Muscle of back (tissue), 3 donors: ENCODE measurements at regions not wholly inside any gene's neighbourhood (a gene's known extent, or its start where the extent isn't known, plus 50 kb on each side); places are given as distances from the start of the nearest gene placed in this dataset.
"Not testable (repeated sequence)": the region's sequence is repeated elsewhere in the genome, so short reads cannot be mapped to it uniquely, and the experiment has no call there.

Experiments
- DNase-seq, 3 donors: peaks; one replicate each; pipeline versions ENCODE4 v3.0.0 to v3.0.0-alpha.2; 2013

DNA sequence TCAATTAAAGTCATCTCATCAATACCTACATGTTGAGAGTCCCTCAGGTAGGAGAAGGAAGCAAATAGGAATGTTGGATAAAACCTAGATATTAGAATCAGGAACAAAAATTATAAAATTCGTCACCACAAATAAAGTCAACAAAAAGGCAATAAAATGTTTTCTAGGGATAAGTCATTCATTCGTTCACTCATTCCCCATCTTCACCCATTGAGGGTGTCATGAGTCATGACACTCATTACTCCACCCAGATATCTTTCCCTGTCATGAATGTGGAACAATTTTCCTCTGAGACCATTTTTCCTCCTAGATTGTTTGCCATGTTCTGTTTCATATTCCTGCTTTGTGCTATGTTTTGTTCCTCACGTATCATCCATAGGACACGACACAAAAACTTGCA, 50.9 kb upstream of the OLIG3 start:
- no peak for DNase-seq

DNA sequence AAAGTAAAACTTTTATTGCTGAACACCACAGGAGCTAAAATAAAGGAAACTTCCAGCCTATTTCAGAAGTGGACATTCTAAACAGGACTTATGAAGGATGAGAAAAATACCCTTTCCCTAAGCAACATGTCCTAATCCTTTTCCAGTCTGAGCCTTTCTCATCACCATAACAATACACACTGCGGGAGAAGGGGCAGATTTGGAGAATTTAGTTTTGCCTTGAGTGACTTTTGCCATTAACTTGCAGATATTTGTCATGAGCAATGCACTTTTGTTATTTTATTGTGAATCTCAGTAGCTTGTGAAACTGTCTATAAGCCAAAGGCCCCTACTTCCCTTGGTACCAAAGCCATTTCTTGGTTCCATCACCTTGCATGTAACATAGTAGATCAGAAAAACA, 53.0 kb upstream of the OLIG3 start:
- no peak for DNase-seq

DNA sequence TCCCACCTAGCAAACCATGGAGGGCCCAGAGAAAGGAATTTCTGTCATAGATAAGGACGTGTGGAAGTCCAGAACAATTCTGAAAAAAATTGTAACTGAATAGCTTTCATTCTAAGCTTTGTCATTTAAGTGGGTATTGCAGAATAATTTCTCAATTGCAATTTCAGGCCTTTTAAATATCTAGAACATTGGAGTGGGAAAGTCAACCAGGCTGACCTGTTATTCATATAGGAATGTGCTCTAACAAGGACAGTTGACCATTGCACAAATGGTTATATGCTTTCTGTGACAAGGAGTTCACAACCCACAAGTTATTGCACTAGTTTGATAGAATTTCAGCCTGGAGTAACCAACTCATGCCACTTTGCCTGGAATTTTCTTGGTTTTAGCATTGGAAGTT, 53.4 kb upstream of the OLIG3 start:
- no peak for DNase-seq

DNA sequence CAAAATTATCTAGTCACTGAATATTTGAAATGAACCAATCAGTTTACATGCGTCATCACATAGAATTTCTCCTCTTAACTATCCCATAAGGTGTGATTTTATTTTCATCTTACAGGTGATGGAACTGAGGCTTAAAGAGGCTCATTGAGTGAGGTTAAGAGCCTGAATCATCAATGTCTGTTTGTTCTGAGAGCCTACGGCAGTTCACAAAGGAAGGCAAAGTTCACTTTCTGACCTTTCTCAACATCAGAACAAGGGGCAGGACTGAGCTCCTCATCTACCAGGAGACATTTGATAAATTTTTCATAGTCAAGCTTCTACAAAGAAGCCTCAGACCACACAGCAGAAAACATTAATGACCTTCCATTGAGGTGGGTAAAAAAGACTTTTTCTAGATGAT, 54.9 kb upstream of the OLIG3 start:
- DNase-seq = no peak

DNA sequence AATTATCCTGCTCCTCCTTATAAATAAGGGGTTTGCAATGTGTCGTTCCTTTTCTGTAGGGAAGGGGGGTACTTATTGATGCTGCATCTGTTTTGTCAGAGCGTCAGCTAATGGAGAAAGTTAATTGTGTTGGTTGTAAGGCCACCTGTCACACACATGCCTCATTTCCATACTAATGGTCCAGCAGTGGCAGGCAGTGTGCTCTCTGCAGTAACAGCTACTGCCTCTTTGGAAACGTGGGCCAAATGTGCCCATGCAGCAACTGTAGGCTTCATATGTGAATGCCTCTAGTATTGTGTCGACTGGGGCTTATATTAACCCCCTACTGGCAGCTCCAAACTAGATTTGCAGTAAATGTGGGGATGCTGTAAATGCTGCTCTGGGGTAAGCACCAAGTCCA, 56.3 kb upstream of the OLIG3 start:
- no peak for DNase-seq

DNA sequence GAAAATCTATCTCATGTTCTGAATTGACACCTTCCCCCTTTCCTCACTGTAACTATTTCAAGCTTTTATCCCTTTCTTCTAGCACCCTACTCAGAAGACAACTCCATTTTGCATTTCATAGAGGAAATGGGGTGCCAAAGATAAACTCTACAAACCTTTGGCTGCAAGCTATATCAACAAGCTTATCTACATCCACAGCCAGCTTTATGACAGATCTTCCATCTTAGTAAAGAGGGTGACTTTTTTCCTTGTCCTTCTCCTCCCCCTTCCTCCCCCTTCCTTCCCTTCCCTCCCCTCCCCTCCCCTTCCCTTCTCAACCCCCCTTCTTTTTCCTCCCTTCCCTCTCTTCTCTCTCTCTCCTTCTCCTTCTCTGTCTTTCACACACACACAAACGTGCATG, 58.0 kb upstream of the OLIG3 start:
- DNase-seq = no peak

DNA sequence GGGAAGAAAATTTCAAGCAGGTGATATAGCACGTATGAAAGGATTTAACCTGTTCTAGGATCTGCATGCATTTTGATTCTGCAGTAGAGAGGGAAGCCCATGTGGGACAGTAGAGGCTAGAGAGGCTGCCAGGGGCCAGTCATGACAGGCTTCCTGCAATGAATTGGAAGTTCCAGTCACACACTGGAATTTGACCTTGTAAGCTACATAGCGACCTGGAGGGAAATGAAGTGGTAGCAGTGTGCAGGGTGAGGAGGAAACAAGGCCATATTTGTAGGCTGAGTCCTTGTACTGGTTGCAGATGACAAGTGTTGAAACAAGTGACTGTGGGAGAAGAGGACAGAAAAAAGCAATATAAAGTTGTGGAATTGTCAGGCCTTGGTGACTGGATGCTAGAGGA, 58.6 kb upstream of the OLIG3 start:
- no peak for DNase-seq

DNA sequence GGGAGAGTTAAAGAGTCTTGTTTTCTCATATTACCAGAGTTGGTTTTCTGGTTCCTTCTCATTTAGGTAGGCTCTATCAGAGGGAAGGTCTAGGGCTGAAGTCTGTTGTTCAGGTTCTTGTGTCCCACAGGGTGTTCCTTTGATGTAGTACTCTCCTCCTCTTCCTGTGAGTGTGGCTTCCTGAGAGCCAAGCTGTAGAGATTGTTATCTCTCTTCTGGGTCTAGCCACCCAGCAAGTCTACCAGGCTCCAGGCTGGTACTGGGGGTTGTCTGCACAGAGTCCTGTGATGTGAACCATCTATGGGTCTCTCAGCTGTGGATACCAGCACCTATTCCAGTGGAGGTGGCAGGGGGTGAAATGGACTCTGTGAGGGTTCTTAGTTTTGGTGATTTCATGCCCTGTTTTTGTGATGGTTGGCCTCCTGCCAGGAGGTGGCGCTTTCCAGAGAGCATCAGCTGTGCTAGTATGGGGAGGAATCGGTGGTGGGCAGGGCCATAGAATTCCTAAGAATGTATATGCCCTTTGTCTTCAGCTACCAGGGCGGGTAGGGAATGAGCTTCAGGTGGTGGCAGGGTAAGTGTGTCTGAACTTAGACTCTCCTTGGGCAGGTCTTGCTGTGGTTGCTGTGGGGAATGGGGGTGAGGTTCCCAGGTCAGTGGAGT, 65.5 kb upstream of the OLIG3 start:
- not testable (repeated sequence) for DNase-seq

DNA sequence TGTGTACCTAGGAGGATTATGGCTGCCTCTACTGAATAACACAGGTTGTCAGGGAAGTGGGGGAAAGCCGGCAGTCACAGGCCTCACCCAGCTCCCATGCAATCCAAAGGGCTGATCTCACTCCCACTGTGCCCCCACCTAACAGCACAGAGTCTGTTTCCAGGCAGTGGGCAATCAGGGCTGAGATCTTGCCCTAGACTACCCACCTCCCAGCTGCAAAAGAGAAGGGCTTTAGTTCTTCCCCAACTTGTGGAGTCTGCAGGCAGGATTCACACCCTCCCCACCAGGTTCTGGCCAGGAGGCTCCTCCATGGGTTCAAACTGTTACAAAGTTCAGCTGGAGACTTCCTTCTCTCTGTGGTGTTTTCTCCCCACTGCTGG, 66.0 kb upstream of the OLIG3 start:
- no peak for DNase-seq

DNA sequence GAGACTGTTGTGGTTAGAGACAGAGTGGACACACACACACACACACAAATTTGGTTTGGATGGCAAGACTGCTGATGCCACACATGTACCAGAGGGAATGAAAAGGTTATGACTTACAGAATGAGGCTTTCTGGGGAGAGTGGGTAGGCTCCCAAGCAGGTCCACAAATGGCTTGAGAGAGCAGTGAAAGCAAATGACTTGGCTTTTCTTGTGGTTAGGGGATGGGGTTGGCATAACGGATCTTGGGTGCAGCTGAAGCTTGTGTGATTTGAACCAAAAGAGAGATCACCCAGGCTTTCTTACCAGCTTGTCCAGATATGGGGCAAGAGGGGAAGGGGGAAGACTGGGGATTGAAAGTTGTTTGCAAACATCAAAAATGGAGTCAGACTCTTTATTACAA, 73.9 kb upstream of the OLIG3 start:
- DNase-seq = no peak

DNA sequence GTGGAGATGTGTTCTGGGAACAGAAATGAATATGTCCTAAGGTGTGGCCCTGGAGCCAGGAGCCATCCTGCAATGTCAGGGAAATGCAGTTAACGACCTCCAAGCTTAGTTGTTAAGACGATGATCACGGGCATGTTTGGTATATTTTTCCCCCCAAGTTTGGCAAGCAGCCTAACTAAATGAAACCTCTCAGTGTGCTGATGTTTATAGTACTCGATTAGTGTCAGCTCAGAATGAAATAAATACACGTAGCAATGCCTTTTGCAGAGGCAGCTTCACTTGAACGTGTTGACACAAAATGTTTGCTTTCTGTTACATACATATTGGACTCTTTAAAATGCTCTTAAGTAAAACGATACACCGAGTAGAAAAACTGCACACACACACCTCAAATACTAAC, 76.2 kb upstream of the OLIG3 start:
- no peak for DNase-seq

DNA sequence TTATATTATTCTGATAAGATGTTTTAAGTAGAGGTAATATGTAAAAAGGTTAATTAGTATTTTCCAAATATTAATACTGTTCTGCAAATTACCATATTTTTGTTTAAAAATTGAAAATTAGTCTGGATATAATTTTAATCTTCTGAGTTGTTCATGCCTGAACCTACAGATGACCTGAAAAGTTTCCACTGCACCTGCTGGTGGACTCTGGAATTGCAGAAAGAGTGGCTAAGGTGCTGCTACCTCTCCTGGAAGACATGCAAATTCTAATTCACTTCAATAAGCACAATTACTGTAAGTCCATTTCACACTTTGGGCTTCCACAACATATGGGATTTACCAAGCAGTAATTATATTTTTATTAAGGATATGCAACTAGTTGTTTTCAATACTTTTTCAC, 77.7 kb upstream of the OLIG3 start:
- no peak for DNase-seq

DNA sequence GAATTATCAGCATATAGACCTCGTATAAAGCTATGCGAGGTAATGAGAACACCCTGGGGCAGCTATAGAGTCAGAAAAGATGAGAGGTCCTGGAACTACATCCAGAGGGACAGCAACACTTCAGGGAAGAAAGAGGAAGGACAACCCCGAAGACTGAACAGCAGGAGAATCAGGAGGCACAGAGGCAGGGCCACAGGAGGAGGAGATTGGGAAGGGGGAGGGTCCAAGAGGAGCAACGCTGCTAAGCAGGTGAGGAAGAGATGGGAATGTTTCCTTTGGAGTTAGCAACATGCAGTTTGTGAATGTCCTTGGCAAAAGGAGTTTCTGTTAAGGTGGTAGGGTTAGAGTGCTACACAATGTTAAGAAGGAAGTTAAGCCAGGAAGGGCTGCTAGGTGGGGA, 79.5 kb upstream of the OLIG3 start:
- DNase-seq = no peak

DNA sequence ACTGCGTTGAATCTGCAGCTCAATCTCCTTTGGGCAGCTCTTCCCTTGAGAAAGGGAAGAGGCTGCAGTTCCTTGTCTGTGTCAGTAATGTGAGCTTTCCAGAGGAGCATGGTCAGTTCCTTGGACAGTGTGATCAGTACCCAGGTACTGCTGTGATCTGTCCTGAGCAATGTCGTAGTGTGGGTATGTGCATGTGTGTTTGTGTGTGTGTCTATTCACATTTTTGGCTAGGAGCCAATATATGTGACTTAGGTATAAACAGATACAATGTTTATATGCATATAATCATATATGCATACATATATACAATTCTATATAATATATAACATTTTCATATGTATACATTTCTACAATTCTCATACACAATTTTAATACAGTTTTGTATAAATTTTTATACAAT, 85.4 kb upstream of the OLIG3 start:
- DNase-seq = no peak

DNA sequence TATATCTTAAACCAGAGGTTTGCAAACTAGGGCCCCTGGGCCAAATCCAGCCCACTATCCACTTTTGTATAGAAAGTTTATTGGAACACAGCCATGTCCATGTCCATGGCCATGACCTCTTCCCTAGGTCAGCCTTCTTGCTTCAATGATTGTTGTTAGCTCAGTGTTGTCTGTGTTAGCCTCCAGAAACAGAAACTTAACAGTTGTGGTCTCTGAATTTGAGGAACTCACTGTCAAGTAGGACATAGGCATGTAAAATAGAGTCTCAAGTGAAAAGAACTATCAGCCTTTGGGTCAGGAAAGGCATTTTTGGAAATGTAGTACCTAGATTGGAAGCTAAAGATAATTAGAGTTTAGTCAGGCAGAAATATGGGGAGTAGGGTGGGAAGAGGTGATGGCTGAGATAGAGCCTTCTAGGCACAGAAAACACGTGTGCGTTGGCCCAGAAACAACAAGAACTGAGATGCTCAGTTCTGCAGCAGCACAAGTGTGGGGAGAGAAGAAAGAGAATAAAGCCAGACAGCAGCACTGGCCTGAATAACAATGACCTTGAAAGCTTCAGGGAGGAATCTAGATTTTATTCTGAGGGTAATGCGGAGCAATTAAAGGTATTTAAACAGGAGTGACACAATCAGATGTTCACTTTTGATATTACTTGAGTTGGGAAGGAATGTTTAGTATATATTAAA, 87.0 kb upstream of the OLIG3 start:
- no peak for DNase-seq

DNA sequence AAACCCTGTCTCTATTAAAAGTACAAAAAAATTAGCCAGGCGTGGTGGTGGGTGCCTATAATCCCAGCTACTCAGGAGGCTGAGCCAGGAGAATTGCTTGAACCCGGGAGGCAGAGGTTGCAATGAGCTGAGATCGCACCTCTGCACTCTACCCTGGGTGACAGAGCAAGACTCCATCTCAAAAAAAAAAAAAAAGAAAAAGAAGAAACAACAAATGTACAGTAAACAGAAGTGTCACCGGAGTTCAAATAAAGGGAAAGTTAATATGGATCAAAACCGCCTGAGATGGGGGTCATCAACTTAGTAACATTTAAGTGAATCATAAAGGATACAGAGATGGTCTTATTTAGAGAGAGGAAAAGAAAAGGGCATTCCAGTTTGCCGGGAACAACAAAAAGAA, 89.3 kb upstream of the OLIG3 start:
- not testable (repeated sequence) for DNase-seq

DNA sequence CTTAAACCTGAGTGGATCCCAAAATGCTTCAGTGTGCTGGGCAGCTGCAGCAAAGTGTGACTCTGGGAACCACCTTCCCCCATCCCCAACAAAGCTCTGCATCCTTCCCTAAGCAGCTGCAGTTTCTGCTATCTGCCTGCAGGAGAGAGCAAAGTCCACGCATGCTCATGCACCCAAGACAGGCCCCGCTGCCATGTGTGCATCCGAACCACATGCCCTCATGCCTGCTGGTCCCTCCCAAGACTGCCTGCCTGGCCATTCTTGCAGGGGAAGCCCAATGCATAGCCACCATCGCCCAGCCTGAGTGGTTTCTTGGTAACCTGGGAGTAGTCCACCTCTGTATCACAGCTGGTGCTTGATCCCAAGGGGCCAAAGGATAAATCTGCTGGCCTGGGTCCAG, 94.3 kb upstream of the OLIG3 start:
- DNase-seq = no peak

DNA sequence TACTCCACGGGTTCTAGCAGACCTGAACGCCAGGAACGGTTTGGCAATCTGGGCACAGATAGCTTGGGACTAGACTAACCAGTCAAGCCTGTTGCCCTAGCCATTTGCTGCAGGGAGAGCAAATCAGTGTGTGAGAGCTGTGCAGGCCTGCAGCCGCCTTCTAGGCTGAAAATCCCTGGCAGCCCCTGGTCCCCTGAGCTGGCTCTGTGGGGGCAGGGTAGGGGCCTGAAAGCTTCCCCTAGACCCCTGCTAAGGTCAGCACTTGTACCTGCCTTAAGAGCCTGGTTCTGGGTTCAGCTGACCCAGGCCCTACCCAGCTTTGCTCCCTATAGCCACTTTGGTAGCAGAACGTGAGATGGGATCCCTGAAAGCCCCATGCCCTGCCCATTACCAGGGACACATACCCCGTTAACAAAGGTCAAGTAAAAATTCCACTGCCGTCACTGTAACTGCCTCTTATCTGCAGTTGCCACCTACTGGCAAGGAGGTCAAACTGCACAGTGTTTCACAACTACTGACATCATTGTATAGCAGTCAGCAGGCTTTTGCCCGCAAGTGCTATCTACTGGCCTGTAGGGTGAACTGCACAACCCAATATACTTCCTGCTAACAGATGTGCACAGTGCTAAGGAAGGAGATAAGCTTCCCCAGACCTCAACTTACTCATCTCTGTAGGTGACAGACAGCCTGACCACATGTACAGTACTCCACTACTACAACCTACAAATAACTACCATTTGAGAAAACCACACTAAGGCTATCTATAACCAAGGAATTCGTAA, 95.1 kb upstream of the OLIG3 start:
- no peak for DNase-seq

DNA sequence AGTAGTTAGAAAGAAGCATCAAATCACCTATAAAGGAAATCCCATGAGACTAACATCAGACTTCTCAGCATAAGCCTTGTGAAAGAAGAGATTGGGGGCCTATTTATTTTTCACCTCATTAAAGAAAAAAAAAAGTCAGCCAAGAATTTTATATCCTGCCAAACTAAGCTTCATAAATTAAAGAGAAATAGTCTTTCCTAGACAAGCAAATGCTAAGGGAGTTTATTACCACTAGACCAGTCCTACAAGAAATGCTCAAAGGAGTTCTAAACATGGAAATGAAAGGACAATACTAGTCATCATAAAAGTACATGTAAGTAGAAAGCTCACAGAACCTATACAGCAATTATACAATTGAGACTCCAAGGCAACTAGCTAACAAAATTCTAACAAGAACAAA, 96.5 kb upstream of the OLIG3 start:
- no peak for DNase-seq

DNA sequence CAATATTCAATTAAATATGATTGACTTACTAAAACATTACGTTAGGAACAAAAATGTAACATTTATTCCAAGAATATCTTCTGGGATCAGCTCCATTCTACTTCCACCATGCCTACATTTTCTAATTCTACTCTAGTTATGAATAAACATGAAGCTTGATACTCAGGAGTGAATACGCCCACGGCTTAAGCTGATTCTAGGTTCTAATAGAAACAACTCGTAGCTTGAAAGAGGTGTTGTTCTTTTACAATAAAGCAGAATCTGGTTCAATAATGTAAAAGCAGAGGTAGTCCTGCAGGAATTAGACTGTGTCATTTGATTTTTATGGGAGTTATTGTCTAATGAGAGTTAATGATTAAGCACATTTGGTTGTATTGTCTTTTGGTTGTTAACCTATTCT, 107.3 kb upstream of the OLIG3 start:
- DNase-seq = no peak

DNA sequence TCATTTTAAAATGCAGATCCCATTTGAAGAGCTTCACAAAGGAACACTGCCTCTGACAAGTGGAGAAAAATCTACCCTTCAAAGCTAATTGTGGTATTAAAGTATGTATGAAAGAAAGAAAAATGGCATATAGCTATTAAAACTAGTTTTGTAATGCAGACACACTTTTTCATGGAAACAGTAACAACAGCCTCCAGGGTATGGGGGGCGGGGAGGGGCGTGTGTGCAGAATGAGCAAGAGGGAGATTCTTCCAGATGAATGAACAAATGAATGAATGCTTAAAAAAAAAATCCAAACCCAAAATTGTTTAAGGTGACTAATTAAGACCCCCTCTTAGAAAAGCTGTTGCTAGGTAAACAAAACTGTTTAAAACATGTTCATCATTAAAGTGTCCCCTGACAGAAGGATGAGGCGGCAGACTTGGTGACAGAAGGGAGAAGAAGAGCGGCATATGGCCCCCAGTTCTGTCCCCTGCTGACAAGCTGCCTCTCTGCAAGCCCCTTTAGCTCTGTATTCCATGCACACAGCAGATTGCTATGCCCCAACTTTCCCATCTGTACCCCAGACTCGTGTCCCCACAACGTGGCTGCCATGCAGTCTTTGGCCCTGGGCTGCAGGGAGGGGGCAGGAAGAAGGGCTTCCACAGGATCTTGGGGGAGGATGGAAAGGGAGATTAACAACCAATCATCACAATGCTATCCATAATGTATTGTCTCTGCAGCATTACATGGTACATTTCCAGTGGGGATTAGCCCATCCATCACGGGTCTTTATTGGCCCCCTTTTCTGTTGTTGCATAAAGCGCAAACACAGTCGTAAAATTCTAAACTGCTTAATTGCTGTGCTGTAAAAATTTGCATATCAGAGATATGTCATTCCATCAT, 108.4 kb upstream of the OLIG3 start:
- no peak for DNase-seq

DNA sequence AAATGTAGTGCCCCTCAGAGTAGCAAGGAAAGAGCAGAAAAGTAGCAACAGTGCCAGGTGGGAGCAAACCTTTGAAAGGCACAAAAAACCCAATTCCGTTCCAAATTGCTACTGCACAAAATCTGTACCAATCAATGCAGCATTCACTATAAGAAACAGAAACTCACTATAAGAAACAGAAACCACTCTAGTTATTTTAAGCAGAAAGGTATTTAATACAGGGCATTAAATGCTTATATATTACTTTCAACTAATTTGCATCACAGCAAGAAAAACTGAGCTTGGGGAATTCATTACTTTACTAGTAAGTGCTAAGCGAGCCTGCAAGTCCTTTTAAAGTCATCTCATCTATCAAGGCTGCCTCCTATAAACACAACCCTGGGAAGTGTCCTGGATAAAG, 116.5 kb upstream of the OLIG3 start:
- DNase-seq = no peak
